IMR-90 (cell line): ENCODE measurements at regions not wholly inside any gene's neighbourhood (a gene's known extent, or its start where the extent isn't known, plus 50 kb on each side); places are given as distances from the start of the nearest gene placed in this dataset.

Experiments used
- ATAC-seq: fragments of 200-7000 bp; cut with Tn5 transposase; 2 replicates; pipeline ENCODE4 v1.9.1; 2020; ENCODE audit warnings: low read depth, mild to moderate bottlenecking, moderate library complexity
- BruUV-seq: library from RNA; stranded (reverse); fragments of 400-500 nt; replicated peaks from 2 replicates; lab custom pipeline; 2021; lab: Mats Ljungman, UMichigan
- CTCF ChIA-PET: fragments of 300-600 bp; formaldehyde crosslinking; extraction: SDS; loops from one replicate; lab custom pipeline; 2021; ENCODE audit warnings: antibody characterized with exemption; lab: Yijun Ruan, JAX
- POLR2A ChIA-PET: fragments of 300-600 bp; sonication (Branson Sonifier 250); formaldehyde crosslinking; loops from one replicate; lab custom pipeline; 2022; ENCODE audit warnings: antibody characterized with exemption; ENCODE audit not compliant: unreplicated experiment; lab: Charles Lee
- DNase-seq: peaks from one replicate; pipeline ENCODE4 v3.0.0; 2013
- H2AFZ ChIP-seq: replicated peaks from 2 replicates; pipeline ENCODE3; 2013; ENCODE audit warnings: low read length, mild to moderate bottlenecking; ENCODE audit not compliant: poor library complexity
- H2AK5ac ChIP-seq: 2 replicates; pipeline ENCODE4 v1.6.1; 2013; ENCODE audit warnings: low read depth, low read length, inconsistent platforms
- H2AK9ac ChIP-seq: replicated peaks from 2 replicates; pipeline ENCODE3; 2013; ENCODE audit warnings: mild to moderate bottlenecking, low read depth, low read length, moderate library complexity; ENCODE audit not compliant: poor library complexity
- H2BK120ac ChIP-seq: 2 replicates; pipeline ENCODE4 v1.6.1; 2013; ENCODE audit warnings: low read depth, low read length, inconsistent platforms
- H2BK15ac ChIP-seq: 3 replicates; pipeline ENCODE4 v1.6.1; 2013; ENCODE audit warnings: low read depth, low read length, inconsistent platforms
- H2BK20ac ChIP-seq: 2 replicates; pipeline ENCODE4 v1.6.1; 2013; ENCODE audit warnings: low read depth, mild to moderate bottlenecking, inconsistent platforms, low read length, moderate library complexity
- H2BK5ac ChIP-seq: 2 replicates; pipeline ENCODE4 v1.6.1; 2013; ENCODE audit warnings: mild to moderate bottlenecking, low read depth, low read length, inconsistent platforms; ENCODE audit not compliant: poor library complexity, severe bottlenecking
- H3K14ac ChIP-seq: replicated peaks from 2 replicates; pipeline ENCODE4 v1.6.1; 2013; ENCODE audit warnings: low read depth, low read length, inconsistent platforms
- H3K18ac ChIP-seq: 2 replicates; pipeline ENCODE4 v1.6.1; 2013; ENCODE audit warnings: low read depth, low read length, control low read depth
- H3K23ac ChIP-seq: 2 replicates; pipeline ENCODE4 v1.6.1; 2013; ENCODE audit warnings: low read depth, low read length, inconsistent platforms
- H3K27ac ChIP-seq: 2 replicates; pipeline ENCODE4 v1.5.1; 2013; ENCODE audit warnings: mild to moderate bottlenecking, control low read depth, low read length; ENCODE audit not compliant: insufficient read depth
- H3K27me3 ChIP-seq: 2 replicates; pipeline ENCODE4 v1.6.1; 2013; ENCODE audit warnings: low read length; ENCODE audit not compliant: control insufficient read depth, insufficient read depth
- H3K36me3 ChIP-seq: 2 replicates; pipeline ENCODE4 v1.6.1; 2013; ENCODE audit warnings: low read length, mixed read lengths; ENCODE audit not compliant: control insufficient read depth, insufficient read depth
- H3K4ac ChIP-seq: 2 replicates; pipeline ENCODE4 v1.6.1; 2013; ENCODE audit warnings: low read depth, low read length, inconsistent platforms
- H3K4me1 ChIP-seq: 2 replicates; pipeline ENCODE4 v1.6.1; 2013; ENCODE audit warnings: low read length, mixed read lengths; ENCODE audit not compliant: control insufficient read depth, insufficient read depth
- H3K4me2 ChIP-seq: 2 replicates; pipeline ENCODE4 v1.6.1; 2013; ENCODE audit warnings: low read depth, mild to moderate bottlenecking, control low read depth, low read length, moderate library complexity
- H3K4me3 ChIP-seq: 2 replicates; pipeline ENCODE4 v1.5.1; 2013; ENCODE audit warnings: low read depth, mild to moderate bottlenecking, control low read depth, low read length, moderate library complexity; ENCODE audit not compliant: insufficient read depth
- H3K56ac ChIP-seq: 2 replicates; pipeline ENCODE4 v1.6.1; 2013; ENCODE audit warnings: low read length, inconsistent platforms; ENCODE audit not compliant: insufficient read depth; ENCODE audit errors: extremely low read depth
- H3K79me1 ChIP-seq, 2 experiments: 2 replicates each; pipeline ENCODE4 v1.6.1; 2013; ENCODE audit warnings: low read length in 2 of 2, inconsistent platforms in 1 of 2, low read depth in 1 of 2
- H3K9ac ChIP-seq: 2 replicates; pipeline ENCODE4 v1.6.1; 2013; ENCODE audit warnings: low read depth, low read length, control low read depth
- H3K9me1 ChIP-seq: 2 replicates; pipeline ENCODE4 v1.6.1; 2013; ENCODE audit warnings: low read length, inconsistent platforms; ENCODE audit not compliant: insufficient read depth
- H3K9me3 ChIP-seq: 2 replicates; pipeline ENCODE4 v1.6.1; 2013; ENCODE audit warnings: low read length; ENCODE audit not compliant: control insufficient read depth, insufficient read depth
- H4K20me1 ChIP-seq: 2 replicates; pipeline ENCODE4 v1.6.1; 2013; ENCODE audit warnings: low read length, inconsistent platforms; ENCODE audit not compliant: insufficient read depth
- H4K5ac ChIP-seq: 2 replicates; pipeline ENCODE4 v1.6.1; 2013; ENCODE audit warnings: mild to moderate bottlenecking, low read depth, low read length, control low read depth
- H4K8ac ChIP-seq, 2 experiments: 2 replicates each; pipeline ENCODE4 v1.6.1; 2013; ENCODE audit warnings: low read depth in 2 of 2, low read length in 2 of 2, control low read depth in 1 of 2, inconsistent platforms in 1 of 2
- H4K91ac ChIP-seq: 2 replicates; pipeline ENCODE4 v1.6.1; 2013; ENCODE audit warnings: low read depth, low read length, inconsistent platforms; ENCODE audit not compliant: insufficient read depth
- BHLHE40 ChIP-seq: fragments of 150-350 bp; IDR thresholded peaks from 2 replicates; pipeline ENCODE4 v1.6.1; 2016; ENCODE audit warnings: mild to moderate bottlenecking, low read depth, low read length
- CEBPB ChIP-seq: IDR thresholded peaks from 2 replicates; pipeline ENCODE4 v1.6.1; 2012; ENCODE audit warnings: low read depth, low read length, improper control_type of control experiment
- CHD1 ChIP-seq: IDR thresholded peaks from 2 replicates; pipeline ENCODE4 v1.6.1; 2012; ENCODE audit warnings: low read depth, low read length, improper control_type of control experiment
- ELK1 ChIP-seq: fragments of 150-350 bp; IDR thresholded peaks from 2 replicates; pipeline ENCODE4 v1.6.1; 2016; ENCODE audit warnings: low read depth, mild to moderate bottlenecking, low read length, moderate library complexity, borderline replicate concordance
- FOS ChIP-seq: fragments of 150-350 bp; IDR thresholded peaks from 2 replicates; pipeline ENCODE4 v1.6.1; 2016; ENCODE audit warnings: low read depth, low read length
- MAFK ChIP-seq: IDR thresholded peaks from 2 replicates; pipeline ENCODE4 v1.6.1; 2012; ENCODE audit warnings: low read depth, low read length, improper control_type of control experiment
- MAZ ChIP-seq: IDR thresholded peaks from 2 replicates; pipeline ENCODE4 v1.6.1; 2012; ENCODE audit warnings: low read depth, mild to moderate bottlenecking, low read length, improper control_type of control experiment, moderate library complexity, borderline replicate concordance
- MXI1 ChIP-seq: IDR thresholded peaks from 2 replicates; pipeline ENCODE4 v1.6.1; 2012; ENCODE audit warnings: low read depth, mild to moderate bottlenecking, low read length, moderate library complexity, borderline replicate concordance
- NFE2L2 ChIP-seq: fragments of 150-350 bp; IDR thresholded peaks from 2 replicates; pipeline ENCODE4 v1.6.1; 2016; ENCODE audit warnings: low read depth, mild to moderate bottlenecking, low read length
- RAD21 ChIP-seq: IDR thresholded peaks from 2 replicates; pipeline ENCODE4 v1.6.1; 2012; ENCODE audit warnings: low read length, improper control_type of control experiment
- RCOR1 ChIP-seq: IDR thresholded peaks from 2 replicates; pipeline ENCODE4 v1.6.1; 2012; ENCODE audit warnings: mild to moderate bottlenecking, low read length, improper control_type of control experiment; ENCODE audit not compliant: insufficient replicate concordance
- RFX5 ChIP-seq: IDR thresholded peaks from 2 replicates; pipeline ENCODE4 v1.8.0; 2012; ENCODE audit warnings: low read depth, mild to moderate bottlenecking, low read length, moderate library complexity
- SMC3 ChIP-seq: fragments of 150-350 bp; IDR thresholded peaks from 2 replicates; pipeline ENCODE4 v1.6.1; 2016; ENCODE audit warnings: low read depth, mild to moderate bottlenecking, antibody characterized with exemption, low read length, moderate library complexity
- USF2 ChIP-seq: fragments of 150-350 bp; IDR thresholded peaks from 2 replicates; pipeline ENCODE4 v1.6.1; 2017; ENCODE audit warnings: mild to moderate bottlenecking, antibody characterized with exemption, low read length, low read depth
- WGBS, 2 experiments: methylation state at CpG; one replicate each; pipeline versions ENCODE4 v1.1.5 to v1.1.7; 2013; ENCODE audit warnings: missing lambda C conversion rate in 2 of 2; ENCODE audit not compliant: insufficient read length in 1 of 2; ENCODE audit errors: extremely low coverage in 2 of 2; 5-methylcytosine and 5-hydroxymethylcytosine counted together
- dilution Hi-C: fragments of 300-500 bp; cut with HindIII; formaldehyde crosslinking; loops from one replicate; pipeline ENCODE4 v1.14.3; 2018; ENCODE audit warnings: low sequenced_read_pairs; ENCODE audit not compliant: unreplicated experiment
- in situ Hi-C: fragments of 300-500 bp; cut with MboI; formaldehyde crosslinking; loops from 3 replicates; pipeline ENCODE4 v1.14.3; 2019; ENCODE audit warnings: low sequenced_read_pairs, inconsistent platforms, mixed read lengths
- intact Hi-C: fragments of 100-400 bp; cut with micrococcal nuclease; formaldehyde crosslinking; loops from 2 replicates; pipeline ENCODE4 v1.10.0; 2022

DNA sequence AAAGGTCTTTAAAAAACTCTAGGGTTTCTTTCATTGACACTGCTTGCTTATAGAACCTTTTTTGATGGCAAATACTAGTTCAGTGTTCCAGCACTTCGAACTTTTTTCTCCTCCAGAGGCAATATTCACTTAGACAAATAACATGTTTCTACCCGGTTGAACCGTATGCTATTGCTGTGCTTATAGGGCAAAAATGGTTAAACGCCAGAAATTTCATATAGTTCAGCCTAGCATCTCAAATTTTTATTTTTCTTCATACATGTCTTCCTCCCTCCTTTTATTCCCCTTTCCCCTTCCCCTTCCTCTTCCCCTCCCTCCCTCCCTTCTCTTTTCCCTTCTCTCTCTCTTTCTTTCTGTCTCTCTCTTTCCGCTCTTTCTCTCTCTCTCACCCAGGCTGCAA lies 96.9 kb upstream of the FSHR start:
- intact Hi-C loops = loop anchor here (5.0 kb wide), 1 partner anchor 294 kb away; no protein-coding TSS in a partner anchor
- no peaks in the 10 kb centered on the region for H3K36me3 ChIP-seq
- no peak overlapping the region for H3K23ac ChIP-seq
- no peak for ATAC-seq
- H3K56ac ChIP-seq = no peak overlapping the region
- no peak overlapping the region for H2AK9ac ChIP-seq
- DNase-seq = no peak
- H4K91ac ChIP-seq = no peak overlapping the region
- dilution Hi-C loops = no loop called here
- no peaks in the 10 kb centered on the region for H3K9me3 ChIP-seq
- CTCF ChIA-PET = no interaction called here
- no peak overlapping the region for H3K14ac ChIP-seq
- H3K4me3 ChIP-seq = no peak overlapping the region
- H2AK5ac ChIP-seq = no peak overlapping the region
- H4K8ac ChIP-seq = no peak overlapping the region
- no peaks in the 10 kb centered on the region for H3K4me1 ChIP-seq
- peak overlapping the region; percentile 81; the same call in 1 of the 2 replicates for H3K27ac ChIP-seq
- no peak overlapping the region for H2BK20ac ChIP-seq
- TF ChIP-seq MAZ (no peak), ELK1 (no peak), BHLHE40 (no peak), RFX5 (no peak), CEBPB (no peak), USF2 (no peak), FOS (no peak), CHD1 (no peak), RCOR1 (no peak), MXI1 (no peak), MAFK (no peak), RAD21 (no peak), NFE2L2 (no peak), SMC3 (no peak)
- 83% methylated on average over 3 of the region's 5 CpGs; no CpG with 5 or more reads in 1 of the 2 experiments for WGBS, 2 experiments
- peak overlapping the region; percentile 46; the same call in 1 of the 2 replicates for H2BK120ac ChIP-seq
- no peaks in the 10 kb centered on the region for H3K79me1 ChIP-seq
- H3K4me2 ChIP-seq = no peak overlapping the region
- no peaks in the 10 kb centered on the region for H3K27me3 ChIP-seq
- POLR2A ChIA-PET = no interaction called here
- H2BK15ac ChIP-seq = no peak overlapping the region
- BruUV-seq = no TSS peak
- in situ Hi-C loops = no loop called here
- peak overlapping the region; percentile 69 for H3K18ac ChIP-seq
- H2AFZ ChIP-seq = no peak overlapping the region
- no peaks in the 10 kb centered on the region; the same call in 1 of the 2 replicates for H3K9me1 ChIP-seq
- H4K20me1 ChIP-seq = no peaks in the 10 kb centered on the region; the same call in 1 of the 2 replicates
- H2BK5ac ChIP-seq = peak overlapping the region; percentile 50
- H4K5ac ChIP-seq = no peak overlapping the region; the same call in 1 of the 2 replicates
- H3K9ac ChIP-seq = no peak overlapping the region
- H3K4ac ChIP-seq = peak overlapping the region; percentile 74
